HepG2 (cell line): ENCODE measurements at regions not wholly inside any gene's neighbourhood (a gene's known extent, or its start where the extent isn't known, plus 50 kb on each side); places are given as distances from the start of the nearest gene placed in this dataset.
A peak's percentile ranks its signal among the peaks of the same experiment; 100 is the strongest.

Source experiments
- ATF7 ChIP-seq, 2 experiments: fragments of 450-650 bp in 1 of 2; sonication (generic) in 1 of 2; formaldehyde crosslinking in 1 of 2; IDR thresholded peaks; 2 replicates each; pipeline versions ENCODE4 v1.4.0 to v1.6.1; 2016 to 2020; ENCODE audit warnings: antibody characterized with exemption in 1 of 2, mild to moderate bottlenecking in 1 of 2, missing genetic modification reagents in 1 of 2
- HIC2 ChIP-seq: sonication (generic); formaldehyde crosslinking; IDR thresholded peaks from 2 replicates; pipeline ENCODE4 v1.9.0; 2022; ENCODE audit warnings: low read depth, missing genetic modification reagents
- HNF1A ChIP-seq, 2 experiments: sonication (generic) in 1 of 2; formaldehyde crosslinking in 1 of 2; IDR thresholded peaks; 2 replicates each; pipeline versions ENCODE4 v1.4.0 to v1.6.1; 2016 to 2020; ENCODE audit warnings: borderline replicate concordance in 1 of 2, low read depth in 1 of 2, mild to moderate bottlenecking in 1 of 2, missing genetic modification reagents in 1 of 2
- ISL2 ChIP-seq: sonication (generic); formaldehyde crosslinking; IDR thresholded peaks from 2 replicates; pipeline ENCODE4 v1.5.0; 2020; ENCODE audit warnings: missing genetic modification reagents
- NCOR1 ChIP-seq: fragments of 200-600 bp; sonication (generic); IDR thresholded peaks from 2 replicates; pipeline ENCODE4 v1.7.0; 2017; ENCODE audit warnings: antibody characterized with exemption, low read length, borderline replicate concordance
- RAD21 ChIP-seq: fragments of 450-650 bp; formaldehyde crosslinking; IDR thresholded peaks from 2 replicates; pipeline ENCODE4 v1.5.0; 2020; ENCODE audit warnings: mild to moderate bottlenecking
- SOX6 ChIP-seq, 2 experiments: fragments of 450-650 bp in 1 of 2; sonication (generic) in 1 of 2; formaldehyde crosslinking in 1 of 2; IDR thresholded peaks; 2 replicates each; pipeline versions ENCODE4 v1.4.0 to v1.6.1; 2017 to 2020; ENCODE audit warnings: antibody characterized with exemption in 1 of 2, mild to moderate bottlenecking in 1 of 2, missing genetic modification reagents in 1 of 2
- SP4 ChIP-seq: sonication (generic); formaldehyde crosslinking; IDR thresholded peaks from 2 replicates; pipeline ENCODE4 v1.8.1; 2023; ENCODE audit warnings: mild to moderate bottlenecking, missing genetic modification reagents
- ZNF646 ChIP-seq: sonication (generic); formaldehyde crosslinking; IDR thresholded peaks from 2 replicates; pipeline ENCODE4 v1.9.0; 2021; ENCODE audit warnings: mild to moderate bottlenecking, missing genetic modification reagents
- ZNF891 ChIP-seq: sonication (generic); formaldehyde crosslinking; IDR thresholded peaks from 2 replicates; pipeline ENCODE4 v1.5.0; 2020; ENCODE audit warnings: mild to moderate bottlenecking, missing genetic modification reagents
- TF ChIP-seq, protein P1 (sequence below): sonication (generic); formaldehyde crosslinking; conservative IDR thresholded peaks from 2 replicates; pipeline ENCODE4 v1.4.0; 2020; ENCODE audit warnings: missing genetic modification reagents

- TF ChIP-seq ATF7 (IDR thresholded peaks at IDR 0.05) = no peak
- TF ChIP-seq ATF7 (CRISPR knock-in tag; IDR thresholded peaks at IDR 0.05) = no peak
- peak; percentile 81; the same call in 1 of the 2 replicates for TF ChIP-seq NCOR1
- TF ChIP-seq SP4 (CRISPR knock-in tag) = no peak
- no peak for TF ChIP-seq HIC2 (CRISPR knock-in tag)
- TF ChIP-seq ZNF891 (CRISPR knock-in tag) = no peak
- no peak for TF ChIP-seq ZNF646 (CRISPR knock-in tag)
- TF ChIP-seq, protein P1, sequence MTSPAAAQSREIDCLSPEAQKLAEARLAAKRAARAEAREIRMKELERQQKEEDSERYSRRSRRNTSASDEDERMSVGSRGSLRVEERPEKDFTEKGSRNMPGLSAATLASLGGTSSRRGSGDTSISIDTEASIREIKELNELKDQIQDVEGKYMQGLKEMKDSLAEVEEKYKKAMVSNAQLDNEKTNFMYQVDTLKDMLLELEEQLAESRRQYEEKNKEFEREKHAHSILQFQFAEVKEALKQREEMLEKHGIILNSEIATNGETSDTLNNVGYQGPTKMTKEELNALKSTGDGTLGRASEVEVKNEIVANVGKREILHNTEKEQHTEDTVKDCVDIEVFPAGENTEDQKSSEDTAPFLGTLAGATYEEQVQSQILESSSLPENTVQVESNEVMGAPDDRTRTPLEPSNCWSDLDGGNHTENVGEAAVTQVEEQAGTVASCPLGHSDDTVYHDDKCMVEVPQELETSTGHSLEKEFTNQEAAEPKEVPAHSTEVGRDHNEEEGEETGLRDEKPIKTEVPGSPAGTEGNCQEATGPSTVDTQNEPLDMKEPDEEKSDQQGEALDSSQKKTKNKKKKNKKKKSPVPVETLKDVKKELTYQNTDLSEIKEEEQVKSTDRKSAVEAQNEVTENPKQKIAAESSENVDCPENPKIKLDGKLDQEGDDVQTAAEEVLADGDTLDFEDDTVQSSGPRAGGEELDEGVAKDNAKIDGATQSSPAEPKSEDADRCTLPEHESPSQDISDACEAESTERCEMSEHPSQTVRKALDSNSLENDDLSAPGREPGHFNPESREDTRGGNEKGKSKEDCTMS (CRISPR knock-in tag) = no peak
- TF ChIP-seq ISL2 = 0 out of 2 replicates have a peak, but pooled peaks have one; percentile 34
- no peak for TF ChIP-seq SOX6 (IDR thresholded peaks at IDR 0.05)
- peak; percentile 73 for TF ChIP-seq SOX6 (CRISPR knock-in tag; IDR thresholded peaks at IDR 0.05)
- TF ChIP-seq HNF1A (IDR thresholded peaks at IDR 0.05; ENCODE audit: low read depth) = no peak
- TF ChIP-seq HNF1A (CRISPR knock-in tag; IDR thresholded peaks at IDR 0.05; ENCODE audit: borderline replicate concordance) = peak; percentile 37; the same call in 1 of the 2 replicates
- TF ChIP-seq RAD21 (CRISPR knock-in tag) = no peak
Observed at GRCh38 chr11:129530154-129530895, 154.7 kb downstream of the BARX2 start (continued).
